ENCODE measurements at regions not wholly inside any gene's neighbourhood (a gene's known extent, or its start where the extent isn't known, plus 50 kb on each side); places are given as distances from the start of the nearest gene placed in this dataset.

DNA sequence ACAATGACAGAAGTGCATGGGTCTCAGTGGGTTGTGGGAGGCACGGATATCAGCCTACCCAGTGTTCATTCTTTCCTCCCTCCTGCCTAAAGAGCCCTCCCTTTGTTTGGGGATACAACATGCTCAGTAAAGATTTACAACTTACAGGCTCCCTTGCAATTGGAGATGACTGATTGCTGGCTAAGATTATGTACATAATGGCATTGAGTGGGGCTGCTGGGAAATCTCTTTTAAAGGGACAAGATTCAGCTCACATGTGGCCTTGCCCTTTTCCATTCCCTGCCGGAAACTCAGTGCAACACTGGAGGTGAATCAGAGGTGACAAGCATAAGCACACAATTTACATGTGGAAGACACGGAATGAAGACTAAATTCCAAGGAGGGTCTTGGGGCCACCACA, 83.7 kb upstream of the CHRM3 start:
- no peak for TF ChIP-seq EZH2 (IDR thresholded peaks at IDR 0.05; ENCODE audit: insufficient read depth, low read length)
- no peak for TF ChIP-seq CTCF (IDR thresholded peaks at IDR 0.05; ENCODE audit: insufficient read depth, low read depth, low read length)
- no peaks in the 10 kb centered on the region for H3K4me1 ChIP-seq (ENCODE audit: insufficient read depth, low read length)
- H3K36me3 ChIP-seq (ENCODE audit: insufficient read depth, low read length) = no peaks in the 10 kb centered on the region
- H3K27me3 ChIP-seq (ENCODE audit: insufficient read depth, low read length) = no peaks in the 10 kb centered on the region
- no peak overlapping the region for H3K4me2 ChIP-seq (ENCODE audit: low read length)
- Mint-ChIP-seq H3K9me3 (ENCODE audit: unreplicated experiment) (peaks cover 3% of the 10 kb centered on the region), H3K4me3 (ENCODE audit: unreplicated experiment) (no peak overlapping the region), H3K27me3 (ENCODE audit: low read depth, unreplicated experiment) (no peaks in the 10 kb centered on the region), H3K27ac (ENCODE audit: unreplicated experiment) (no peak overlapping the region), H3K4me1 (ENCODE audit: low read depth, unreplicated experiment) (no peaks in the 10 kb centered on the region), H3K36me3 (ENCODE audit: low read depth, unreplicated experiment) (no peaks in the 10 kb centered on the region)
- DNase-seq (ENCODE audit: low read depth) = no peak
- H4K20me1 ChIP-seq (ENCODE audit: insufficient read depth, low read length) = no peaks in the 10 kb centered on the region
- H3K79me2 ChIP-seq (ENCODE audit: insufficient read depth, low read length) = no peaks in the 10 kb centered on the region
- H3K9ac ChIP-seq (ENCODE audit: low read length) = no peak overlapping the region
- no peak overlapping the region for H3K27ac ChIP-seq (ENCODE audit: low read depth, low read length)
- no peak for FAIRE-seq
- H3K9me3 ChIP-seq (ENCODE audit: insufficient read depth, low read depth, low read length) = no peaks in the 10 kb centered on the region
- H3K4me3 ChIP-seq (ENCODE audit: insufficient read depth, low read depth, low read length) = no peak overlapping the region
- H2AFZ ChIP-seq (ENCODE audit: low read depth, low read length) = no peak overlapping the region

DNA sequence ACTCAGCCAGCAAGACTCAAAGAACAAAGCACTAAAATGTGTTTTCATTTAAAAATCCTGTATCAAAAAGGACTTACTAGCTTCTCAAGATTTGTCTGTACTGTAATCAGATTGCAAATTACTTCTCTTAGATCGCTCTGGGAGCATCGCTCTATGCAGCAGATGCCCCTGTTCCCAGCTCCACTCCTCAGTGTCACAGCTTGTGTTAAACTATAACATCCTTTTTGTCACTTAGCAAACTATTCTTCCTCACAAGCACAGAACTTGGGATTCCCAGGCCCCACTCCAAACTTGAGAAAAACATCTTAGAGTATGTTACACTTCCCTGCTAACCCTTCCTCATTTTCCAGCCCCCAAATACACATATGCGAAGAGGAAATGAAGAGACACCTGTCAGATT, 85.1 kb upstream of the CHRM3 start:
- Mint-ChIP-seq H3K27me3 (ENCODE audit: low read depth, unreplicated experiment) (peaks cover 4% of the 10 kb centered on the region), H3K4me1 (ENCODE audit: low read depth, unreplicated experiment) (no peaks in the 10 kb centered on the region)

More for the DNA sequence above, 85.1 kb upstream of the CHRM3 start:
- no peak for DNase-seq (ENCODE audit: low read depth)
- Histone ChIP-seq H3K4me1 (ENCODE audit: insufficient read depth, low read length) (no peaks in the 10 kb centered on the region), H3K27ac (ENCODE audit: low read depth, low read length) (no peak overlapping the region), H2AFZ (ENCODE audit: low read depth, low read length) (no peak overlapping the region), H3K4me2 (ENCODE audit: low read length) (no peak overlapping the region), H3K4me3 (ENCODE audit: insufficient read depth, low read depth, low read length) (no peak overlapping the region), H3K36me3 (ENCODE audit: insufficient read depth, low read length) (no peaks in the 10 kb centered on the region), H3K9me3 (ENCODE audit: insufficient read depth, low read depth, low read length) (no peaks in the 10 kb centered on the region), H4K20me1 (ENCODE audit: insufficient read depth, low read length) (no peaks in the 10 kb centered on the region), H3K27me3 (ENCODE audit: insufficient read depth, low read length) (no peaks in the 10 kb centered on the region), H3K79me2 (ENCODE audit: insufficient read depth, low read length) (no peaks in the 10 kb centered on the region), H3K9ac (ENCODE audit: low read length) (no peak overlapping the region)
- no peak for FAIRE-seq
- no peak overlapping the region for H3K4me3 Mint-ChIP-seq (ENCODE audit: unreplicated experiment)
- no peak for TF ChIP-seq CTCF (IDR thresholded peaks at IDR 0.05; ENCODE audit: insufficient read depth, low read depth, low read length)
- TF ChIP-seq EZH2 (IDR thresholded peaks at IDR 0.05; ENCODE audit: insufficient read depth, low read length) = no peak
- H3K36me3 Mint-ChIP-seq (ENCODE audit: low read depth, unreplicated experiment) = no peaks in the 10 kb centered on the region
- peaks cover 3% of the 10 kb centered on the region for H3K9me3 Mint-ChIP-seq (ENCODE audit: unreplicated experiment)
- H3K27ac Mint-ChIP-seq (ENCODE audit: unreplicated experiment) = no peak overlapping the region

Data from astrocyte (in vitro differentiated cells and primary cell).